Stimulated activated CD4-positive, alpha-beta T cell treated with anti-CD3 and anti-CD28 coated beads, TNF-alpha, amount 100 ng/mL, for 48 hours (primary cell): ENCODE measurements at regions not wholly inside any gene's neighbourhood (a gene's known extent, or its start where the extent isn't known, plus 50 kb on each side); places are given as distances from the start of the nearest gene placed in this dataset.

Source experiments
- DNase-seq, 3 donors: peaks; one replicate each; pipeline ENCODE4 v3.0.0-alpha.2; 2020; ENCODE audit warnings: low read depth in 3 of 3

- DNase-seq: no peak
Measured at GRCh38 chr15:46315434-46315833, 680.6 kb downstream of the SQOR start.

- no peak for DNase-seq
Measured at GRCh38 chr15:46316024-46316423, 681.2 kb downstream of the SQOR start.

DNA sequence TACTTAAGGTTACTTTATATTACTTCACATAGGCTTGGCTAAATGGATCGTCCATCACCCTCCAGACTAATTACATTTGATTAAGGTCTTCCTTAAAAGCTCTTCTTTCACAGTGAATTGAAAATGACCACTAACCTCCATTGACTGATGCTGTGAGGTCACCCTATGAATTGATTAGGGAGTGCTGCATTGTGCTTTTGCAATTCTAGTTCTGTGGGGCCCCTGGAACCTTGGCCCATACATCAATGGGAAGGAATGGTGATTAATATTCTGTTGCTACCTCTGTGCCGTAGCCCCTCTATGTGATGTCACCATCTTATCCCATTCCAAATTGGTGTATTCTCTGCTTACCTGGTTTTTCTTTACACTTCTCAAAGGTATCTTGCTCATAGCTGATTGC lies 682.2 kb downstream of the SQOR start:
- no peak for DNase-seq

- no peak for DNase-seq
Measured at GRCh38 chr15:46322753-46323152, 687.9 kb downstream of the SQOR start.

GRCh38 chr15:46326173-46326572 lies 691.3 kb downstream of the SQOR start:
- no peak for DNase-seq

DNA sequence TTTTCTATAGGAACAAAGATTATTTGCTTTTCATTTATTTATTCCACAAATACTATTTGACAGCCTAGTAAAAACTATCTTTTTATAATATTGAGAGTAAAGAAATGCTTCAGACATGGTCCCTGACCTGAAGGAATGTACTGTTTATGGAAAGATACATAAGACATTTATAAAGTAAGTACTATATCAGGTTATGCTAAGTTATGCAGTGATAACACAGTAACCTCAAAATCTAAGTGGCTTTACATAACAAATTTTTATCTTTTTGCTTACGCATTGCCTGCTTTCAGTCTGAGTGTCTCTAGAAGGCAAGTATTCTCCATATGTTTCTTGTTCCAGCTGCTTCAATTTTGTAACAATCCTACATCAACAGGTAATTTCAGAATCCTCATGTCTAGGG lies 694.0 kb downstream of the SQOR start:
- DNase-seq: no peak

GRCh38 chr15:46329876-46330275 lies 695.0 kb downstream of the SQOR start:
- no peak for DNase-seq

DNA sequence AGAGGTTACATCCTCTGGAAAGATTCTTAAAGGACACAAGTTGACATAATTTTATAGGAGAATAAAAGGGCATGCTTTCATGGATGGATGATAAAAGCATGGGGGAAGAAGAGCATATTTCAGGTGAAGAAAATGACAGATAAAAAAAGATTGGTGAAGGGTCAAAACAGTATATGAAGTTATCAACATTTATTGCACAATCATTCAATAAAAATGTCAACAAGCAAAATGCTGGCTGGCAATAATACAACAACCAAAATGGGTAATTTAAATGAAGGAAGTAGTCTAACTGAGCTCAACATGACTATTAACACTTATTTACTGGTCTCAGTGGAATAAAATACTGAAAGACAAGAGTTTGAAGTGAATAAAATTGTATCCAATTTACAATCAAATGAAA lies 696.7 kb downstream of the SQOR start:
- no peak for DNase-seq

DNA sequence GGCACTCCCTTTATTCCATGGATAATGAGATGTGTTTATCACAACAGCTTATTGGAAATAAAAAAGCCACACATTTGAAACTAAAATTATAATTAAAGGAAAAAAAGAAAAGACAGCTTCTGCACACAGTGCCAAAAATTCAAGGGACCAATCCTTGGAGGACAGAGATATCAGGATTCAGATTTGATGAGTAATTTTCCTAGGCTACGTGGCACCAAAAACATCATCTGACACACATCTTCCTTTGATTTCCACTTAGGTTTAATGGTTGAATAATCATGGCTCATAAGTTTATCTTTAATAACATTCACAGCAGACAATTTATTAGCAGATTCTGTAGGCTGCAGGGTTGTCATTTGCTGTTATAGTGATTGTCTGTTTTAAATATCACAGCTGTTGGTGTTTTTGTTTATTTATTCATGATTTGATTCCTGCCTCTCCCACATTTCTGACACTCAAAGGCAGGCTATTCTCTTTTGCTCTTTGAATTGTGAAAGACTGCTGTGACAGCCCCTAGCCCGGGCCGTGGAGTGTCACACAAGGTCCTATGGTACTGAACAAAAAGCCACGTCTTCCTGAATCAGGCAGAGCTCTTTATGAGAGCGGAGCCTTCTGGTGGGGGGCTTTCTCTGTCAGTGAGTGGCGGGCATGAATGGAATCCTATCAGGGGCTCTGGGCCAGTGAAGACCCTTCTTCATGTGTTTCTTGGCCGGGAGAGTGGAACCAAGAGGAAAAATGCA lies 708.5 kb downstream of the SQOR start:
- DNase-seq: no peak

- DNase-seq: no peak
Measured at GRCh38 chr15:46344115-46344724, 709.4 kb downstream of the SQOR start.

GRCh38 chr15:46344915-46345314 lies 710.1 kb downstream of the SQOR start:
- no peak for DNase-seq

GRCh38 chr15:46354443-46354842 lies 719.6 kb downstream of the SQOR start:
- no peak for DNase-seq

DNA sequence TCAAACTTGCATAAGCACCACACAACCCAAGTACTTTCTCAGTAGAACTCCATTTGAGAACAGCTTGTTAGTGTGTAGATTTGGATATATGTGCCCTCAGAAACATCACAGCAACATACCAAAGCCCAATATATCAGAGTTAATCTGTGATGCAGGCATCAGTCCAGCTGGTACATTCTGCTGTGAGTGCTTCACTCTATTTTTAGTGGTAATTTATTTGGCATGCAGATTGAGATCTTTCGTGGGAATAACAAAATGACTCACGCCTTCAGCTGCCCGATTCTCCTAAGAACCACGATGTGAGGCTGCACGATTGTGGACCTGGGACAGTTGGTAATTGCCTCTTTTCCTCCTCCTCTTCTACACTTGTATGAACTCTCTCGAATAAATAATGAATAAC lies 730.7 kb downstream of the SQOR start:
- no peak for DNase-seq

GRCh38 chr15:46366360-46367007 lies 731.7 kb downstream of the SQOR start:
- no peak for DNase-seq

DNA sequence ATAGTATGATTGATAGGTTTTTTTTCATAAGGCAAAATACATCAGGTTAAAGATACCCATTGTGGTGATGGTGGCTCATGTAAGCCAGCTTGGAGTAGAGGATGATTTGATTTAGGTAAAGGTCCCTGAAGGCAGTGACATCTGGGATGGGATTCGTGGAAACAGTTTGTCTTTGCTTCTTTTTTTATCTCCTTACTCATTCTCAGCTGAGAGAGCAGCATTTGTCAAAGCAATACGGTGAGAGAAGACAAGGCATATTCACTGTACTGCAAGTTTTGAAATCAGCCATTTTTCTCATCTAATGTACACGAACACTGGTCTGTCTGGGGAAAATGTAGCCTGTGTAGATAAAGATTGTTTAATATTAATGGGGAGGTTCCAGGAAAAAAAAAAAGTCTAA lies 749.1 kb downstream of the SQOR start:
- DNase-seq: no peak

GRCh38 chr15:46386356-46386755 lies 751.5 kb downstream of the SQOR start:
- no peak for DNase-seq

GRCh38 chr15:46389739-46390138 lies 754.9 kb downstream of the SQOR start:
- no peak for DNase-seq

- DNase-seq: no peak
Measured at GRCh38 chr15:46394463-46394862, 759.6 kb downstream of the SQOR start.

DNA sequence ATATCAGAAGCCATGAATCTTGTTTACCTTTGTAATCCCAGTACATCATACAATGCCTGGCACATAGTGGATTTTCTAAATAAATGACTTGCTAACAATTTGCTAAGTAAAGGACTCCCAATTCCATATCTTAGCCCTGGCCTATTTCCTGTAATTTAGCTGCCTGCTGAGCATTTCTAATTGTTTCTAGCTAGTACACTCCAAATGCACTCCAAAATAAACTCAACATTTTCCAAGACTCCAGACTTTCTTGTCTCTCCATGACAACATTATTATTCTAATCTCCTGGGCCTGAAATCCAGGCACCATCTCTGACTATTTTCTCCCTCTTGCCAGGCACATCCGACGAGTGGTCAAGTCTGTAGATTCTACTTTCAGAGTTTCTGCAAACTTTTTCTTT lies 773.5 kb downstream of the SQOR start:
- no peak for DNase-seq

GRCh38 chr15:46409841-46410301 lies 775.0 kb downstream of the SQOR start:
- DNase-seq: no peak

DNA sequence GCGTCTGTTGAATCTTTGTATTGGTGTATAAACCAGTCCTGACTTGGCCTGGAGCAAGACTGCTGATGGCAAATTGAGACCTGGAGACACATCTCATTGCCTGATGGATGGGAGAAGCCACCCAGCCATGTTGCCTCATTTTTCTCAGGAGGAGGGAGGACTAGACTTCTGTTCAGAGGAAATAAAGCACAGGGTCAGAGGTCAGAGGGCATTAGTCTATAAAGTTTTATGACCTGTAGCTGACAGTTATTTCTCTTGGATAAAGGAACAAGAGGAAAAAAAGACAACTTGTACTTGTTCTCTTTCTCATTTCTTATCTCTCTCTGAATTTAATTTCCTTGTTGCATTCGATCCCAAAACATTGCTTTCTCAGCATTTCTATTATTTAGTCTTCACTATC lies 775.9 kb downstream of the SQOR start:
- no peak for DNase-seq

DNA sequence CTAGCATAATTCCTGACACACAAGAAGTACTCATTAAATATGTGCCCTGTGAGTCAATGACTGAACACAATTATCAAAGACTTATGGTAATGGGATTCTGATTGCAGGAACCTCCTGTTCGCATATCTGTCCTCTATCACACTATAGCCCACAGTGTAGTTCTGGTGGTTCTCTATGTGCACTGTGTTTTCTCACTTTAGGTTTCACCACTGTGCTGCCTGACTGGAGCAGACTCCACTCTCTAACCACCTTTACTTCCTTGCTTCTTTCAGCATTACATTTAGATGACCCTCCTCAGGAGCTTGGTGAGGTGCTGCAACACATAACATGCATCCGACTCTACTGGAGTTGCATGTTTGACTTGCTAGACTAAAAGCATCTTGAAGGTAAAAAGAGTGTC lies 777.1 kb downstream of the SQOR start:
- DNase-seq: no peak

- no peak for DNase-seq
Measured at GRCh38 chr15:46413799-46414198, 779.0 kb downstream of the SQOR start.
